GM18858 (cell line): ENCODE measurements at regions not wholly inside any gene's neighbourhood (a gene's known extent, or its start where the extent isn't known, plus 50 kb on each side); places are given as distances from the start of the nearest gene placed in this dataset.
"Not testable (repeated sequence)": the region's sequence is repeated elsewhere in the genome, so short reads cannot be mapped to it uniquely, and the experiment has no call there.

Source experiments
- ATAC-seq: cut with Tn5 transposase; IDR thresholded peaks from one replicate; pipeline ENCODE4 v1.9.1; 2021; ENCODE audit not compliant: unreplicated experiment

DNA sequence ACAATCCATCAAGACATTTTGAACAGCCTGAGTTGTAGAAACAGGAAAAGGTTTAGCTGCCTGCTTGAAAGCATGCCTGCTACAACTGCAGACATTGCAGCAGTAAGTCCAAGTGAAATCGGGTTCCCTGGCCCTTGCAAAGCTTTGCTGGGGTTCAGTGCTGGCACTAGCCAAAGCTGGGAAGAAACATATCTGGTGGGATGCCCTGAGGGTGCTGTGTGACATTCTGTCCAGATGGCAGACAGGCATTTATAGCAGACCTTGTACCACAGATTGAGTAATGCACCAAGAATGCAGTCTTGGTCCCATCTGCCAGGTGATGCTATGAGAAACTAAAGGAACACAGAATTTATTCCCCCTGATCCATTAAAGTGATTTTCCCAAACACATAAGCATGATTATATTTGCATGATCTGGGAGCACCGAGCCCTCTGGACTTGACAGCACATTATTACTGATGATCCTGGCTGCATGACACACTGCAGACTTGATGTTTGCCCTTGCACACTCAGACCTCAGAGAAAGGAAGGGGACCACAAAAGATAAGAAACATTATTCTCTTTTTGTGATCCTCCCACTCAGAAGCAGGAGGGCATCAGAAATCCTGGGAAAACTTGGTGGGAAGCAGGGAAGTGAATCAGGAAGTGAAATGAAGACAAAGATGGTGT lies 223.7 kb upstream of the FAM78B start:
- ATAC-seq: no peak

DNA sequence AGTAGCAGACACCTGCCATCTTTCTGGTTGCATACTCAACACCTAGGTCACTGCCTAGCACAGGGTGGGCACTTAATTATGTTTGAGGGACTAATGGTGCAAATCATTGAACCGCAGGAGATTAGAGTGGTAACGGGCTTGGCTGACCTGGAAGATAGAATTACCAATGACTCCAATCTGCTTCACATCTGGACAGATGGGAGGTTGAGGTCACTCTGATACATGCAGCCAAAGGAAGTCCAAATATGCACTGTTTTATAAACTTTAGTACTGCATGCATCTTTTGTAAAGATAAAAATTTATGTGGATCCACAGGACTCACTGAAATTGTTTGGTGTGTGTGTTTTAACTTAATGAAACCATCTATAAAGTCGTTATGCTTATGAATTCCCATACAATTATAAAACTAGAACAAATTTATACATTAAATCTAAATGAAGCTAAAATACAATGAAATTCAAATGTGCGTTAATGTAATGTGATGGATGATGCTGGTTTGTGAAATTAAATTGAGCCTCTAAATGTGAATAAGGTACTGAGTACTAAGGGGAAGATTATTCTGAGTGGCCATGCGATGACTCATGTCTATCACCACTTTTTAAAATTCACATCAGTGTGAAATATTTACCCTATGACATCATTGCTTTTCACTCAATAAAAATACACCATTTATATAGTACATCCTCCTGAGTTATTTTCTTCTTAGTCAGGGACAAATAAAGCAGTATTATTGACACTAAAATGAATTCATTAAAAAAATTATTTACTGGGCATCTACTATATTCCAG lies 224.7 kb upstream of the FAM78B start:
- no peak for ATAC-seq

DNA sequence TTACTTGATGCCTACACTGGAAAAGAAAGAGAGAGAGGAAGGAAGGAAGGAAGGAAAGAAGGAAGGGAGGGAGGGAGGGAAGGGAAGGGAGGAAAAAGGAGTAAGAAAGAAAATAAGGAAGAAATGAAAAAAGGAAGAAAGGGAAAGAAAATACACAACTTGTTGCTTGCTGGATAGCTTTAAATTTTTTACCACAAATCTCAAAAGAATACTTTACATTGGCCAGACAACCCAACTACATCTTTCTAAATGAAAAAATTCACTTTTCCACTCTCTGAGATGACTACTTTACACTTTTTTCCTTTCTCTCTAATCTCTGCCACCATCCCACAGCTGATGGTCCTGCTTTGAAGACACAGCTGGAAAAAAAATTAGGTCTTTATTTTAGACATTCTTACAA lies 228.9 kb upstream of the FAM78B start:
- no peak for ATAC-seq

DNA sequence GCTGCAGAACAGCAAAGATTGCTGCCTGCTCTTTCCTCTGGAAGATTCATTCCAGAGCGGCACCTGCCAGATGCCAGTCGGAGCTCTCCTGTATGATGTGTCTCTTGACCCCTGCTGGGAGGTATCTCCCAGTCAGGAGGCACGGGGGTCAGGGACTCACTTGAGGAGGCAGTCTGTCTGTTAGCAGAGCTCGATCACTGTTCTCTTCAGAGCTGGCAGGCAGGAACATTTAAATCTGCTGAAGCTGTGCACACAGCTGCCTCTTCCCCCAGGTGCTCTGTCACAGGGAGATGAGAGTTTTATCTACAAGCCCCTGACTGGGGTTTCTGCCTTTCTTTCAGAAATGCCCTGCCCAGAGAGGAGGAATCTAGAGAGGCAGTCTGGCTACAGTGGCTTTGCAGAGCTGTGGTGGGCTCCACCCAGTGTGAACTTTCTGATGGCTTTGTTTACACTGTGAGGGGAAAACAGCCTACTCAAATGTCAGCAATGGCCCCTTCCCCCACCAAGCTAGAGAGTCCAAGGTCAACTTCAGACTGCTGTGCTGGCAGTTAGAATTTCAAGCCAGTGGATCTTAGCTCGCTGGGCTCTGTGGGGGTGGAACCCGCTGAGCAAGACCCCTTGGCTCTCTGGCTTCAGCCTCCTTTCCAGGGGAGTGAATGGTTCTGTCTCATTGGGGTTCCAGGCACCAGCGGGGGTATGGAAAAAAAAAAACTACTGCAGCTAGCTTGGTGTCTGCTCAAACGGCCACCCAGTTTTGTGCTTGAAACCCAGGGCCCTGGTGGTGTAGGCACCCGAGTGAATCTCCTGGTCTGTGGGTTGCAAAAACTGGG lies 242.7 kb upstream of the FAM78B start:
- not testable (repeated sequence) for ATAC-seq

DNA sequence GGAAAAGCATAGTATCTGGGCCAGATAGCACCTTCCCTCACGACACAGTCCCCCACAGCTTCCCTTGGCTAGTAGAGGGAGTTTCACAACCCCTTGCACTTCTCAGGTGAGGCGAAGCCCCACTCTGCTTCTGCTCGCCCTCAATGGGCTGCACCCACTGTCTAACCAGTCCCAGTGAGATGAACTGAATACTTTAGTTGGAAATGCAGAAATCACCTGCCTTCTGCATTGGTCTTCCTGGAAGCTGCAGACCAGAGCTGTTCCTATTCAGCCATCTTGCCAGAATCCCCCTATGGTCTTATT lies 243.2 kb upstream of the FAM78B start:
- no peak for ATAC-seq

DNA sequence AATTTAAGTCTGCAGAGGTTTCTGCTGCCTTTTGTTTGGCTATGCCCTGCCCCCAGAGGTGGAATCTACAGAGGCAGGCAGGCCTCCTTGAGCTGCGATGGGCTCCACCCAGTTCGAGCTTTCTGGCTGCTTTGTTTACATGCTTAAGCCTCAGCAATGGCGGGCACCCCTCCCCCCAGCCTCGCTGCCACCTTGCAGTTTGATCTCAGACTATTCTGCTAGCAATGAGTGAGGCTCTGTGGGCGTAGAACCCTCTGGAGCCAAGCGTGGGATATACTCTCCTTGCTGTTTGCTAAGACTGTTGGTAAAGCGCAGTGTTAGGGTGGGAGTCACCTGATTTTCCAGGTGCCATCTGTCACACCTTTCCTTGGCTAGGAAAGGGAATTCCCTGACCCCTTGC lies 250.0 kb upstream of the FAM78B start:
- ATAC-seq: not testable (repeated sequence)

DNA sequence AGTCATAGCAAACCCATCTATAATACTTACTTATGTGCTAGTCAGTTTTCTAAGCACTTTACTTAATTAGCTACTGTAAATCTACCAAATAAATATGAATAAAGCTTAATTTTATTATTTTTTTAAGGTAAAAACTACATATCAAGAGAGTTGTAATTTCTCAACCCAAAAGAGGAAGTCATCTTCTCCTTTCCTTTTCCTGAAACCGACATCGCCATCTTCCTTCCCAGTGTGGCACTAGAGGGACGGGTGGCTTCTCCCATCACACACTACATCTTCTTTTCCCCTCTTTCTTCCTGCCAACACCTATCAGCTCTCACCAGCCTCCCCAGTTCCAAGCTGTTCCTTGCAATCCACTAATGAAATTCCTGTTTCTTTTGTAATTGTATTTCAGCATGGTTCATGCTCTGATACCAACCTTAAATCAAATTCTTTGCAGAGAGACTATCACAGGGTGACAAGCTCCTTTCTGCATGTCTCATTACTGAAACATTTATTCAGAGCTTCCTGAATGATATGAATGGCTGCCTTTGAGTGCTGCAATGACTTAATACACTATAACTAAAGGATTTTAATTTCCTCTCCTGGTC lies 251.6 kb upstream of the FAM78B start:
- ATAC-seq: no peak

DNA sequence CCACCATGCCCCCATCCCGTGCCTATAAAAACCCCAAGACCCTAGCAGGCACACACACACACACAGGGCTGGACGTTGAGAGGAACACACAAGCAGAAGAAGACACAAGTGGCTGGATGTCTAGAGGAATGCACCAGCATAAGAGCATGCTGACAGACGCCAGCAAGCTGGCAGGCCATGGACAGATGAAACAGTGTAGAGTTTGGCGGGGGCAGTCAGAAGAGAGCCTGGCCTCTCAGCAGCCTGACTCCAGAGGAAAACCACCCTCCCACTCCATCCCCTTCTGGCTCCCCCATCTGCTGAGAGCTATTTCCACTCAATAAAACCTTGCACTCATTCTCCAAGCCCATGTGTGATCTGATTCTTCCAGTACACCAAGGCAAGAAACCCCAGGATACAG lies 255.8 kb upstream of the FAM78B start:
- not testable (repeated sequence) for ATAC-seq

DNA sequence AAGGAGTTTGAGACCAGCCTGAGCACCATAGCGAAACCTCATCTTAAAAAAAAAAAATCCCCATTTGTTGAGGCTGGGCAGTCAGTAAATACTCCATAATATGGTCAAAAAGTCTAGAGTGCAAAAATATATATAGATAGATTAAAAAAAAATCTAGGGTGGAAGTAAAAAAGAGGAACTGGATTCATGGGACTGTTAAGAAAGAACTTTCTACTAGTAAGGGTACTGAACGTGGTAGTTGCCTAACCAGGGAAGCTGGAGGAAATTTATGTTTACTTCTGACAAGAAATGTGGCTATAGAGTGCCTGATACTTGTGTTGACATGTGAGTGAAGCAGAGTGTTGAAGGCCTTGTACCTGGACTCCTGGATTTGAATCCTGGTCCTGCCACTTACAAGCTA lies 265.9 kb upstream of the FAM78B start:
- ATAC-seq: no peak

DNA sequence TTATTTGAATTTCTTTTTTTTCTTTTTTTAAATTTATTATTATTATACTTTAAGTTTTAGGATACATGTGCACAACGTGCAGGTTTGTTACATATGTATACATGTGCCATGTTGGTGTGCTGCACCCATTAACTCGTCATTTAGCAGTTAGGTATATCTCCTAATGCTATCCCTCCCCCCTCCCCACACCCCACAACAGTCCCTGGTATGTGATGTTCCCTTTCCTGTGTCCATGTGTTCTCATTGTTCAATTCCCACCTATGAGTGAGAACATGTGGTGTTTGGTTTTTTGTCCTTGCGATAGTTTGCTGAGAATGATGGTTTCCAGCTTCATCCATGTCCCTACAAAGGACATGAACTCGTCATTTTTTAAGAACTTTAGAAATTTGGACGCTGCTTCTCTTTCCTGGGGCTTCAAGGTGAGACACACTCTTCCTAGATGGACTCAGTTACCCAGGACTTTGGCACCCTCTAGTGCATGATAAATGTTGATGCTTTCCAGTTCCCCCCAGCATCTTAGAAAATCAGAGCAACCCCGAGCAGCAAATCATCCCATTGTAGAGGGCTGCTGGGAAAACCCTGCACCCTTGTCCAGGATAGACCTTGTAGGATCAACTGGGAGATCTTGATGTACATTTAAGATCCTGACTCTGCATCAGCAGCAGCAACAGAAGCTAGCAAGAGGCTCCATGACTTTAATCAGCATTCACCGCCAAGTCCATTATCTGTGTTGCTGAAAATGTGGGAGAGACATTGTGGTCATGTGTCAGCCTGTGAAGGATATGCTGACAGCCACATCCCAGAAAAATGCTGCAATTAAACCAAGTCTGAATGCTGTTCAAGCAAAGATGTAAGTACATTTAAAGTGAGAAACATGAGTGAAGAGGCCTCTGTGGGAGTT lies 266.9 kb upstream of the FAM78B start:
- ATAC-seq: not testable (repeated sequence)

DNA sequence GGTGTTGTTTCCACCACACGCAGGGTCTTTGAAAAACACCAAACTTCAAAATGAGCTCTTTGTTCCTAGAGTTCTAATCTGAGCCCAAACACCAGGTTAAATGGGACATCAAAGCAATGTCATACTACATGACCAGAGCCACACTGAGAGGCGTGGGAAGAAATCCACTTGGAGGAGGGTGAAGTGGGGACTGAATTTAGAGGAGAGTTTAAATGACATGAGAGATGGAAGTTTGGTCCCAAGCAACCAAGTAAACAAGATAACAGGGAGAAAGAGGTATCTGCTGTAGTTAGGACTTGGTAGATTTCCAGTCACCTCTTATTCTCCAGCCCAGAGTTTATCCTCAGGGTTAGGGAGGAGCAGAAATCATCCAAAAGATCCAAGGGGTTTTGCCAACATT lies 290.9 kb upstream of the FAM78B start:
- ATAC-seq: no peak

DNA sequence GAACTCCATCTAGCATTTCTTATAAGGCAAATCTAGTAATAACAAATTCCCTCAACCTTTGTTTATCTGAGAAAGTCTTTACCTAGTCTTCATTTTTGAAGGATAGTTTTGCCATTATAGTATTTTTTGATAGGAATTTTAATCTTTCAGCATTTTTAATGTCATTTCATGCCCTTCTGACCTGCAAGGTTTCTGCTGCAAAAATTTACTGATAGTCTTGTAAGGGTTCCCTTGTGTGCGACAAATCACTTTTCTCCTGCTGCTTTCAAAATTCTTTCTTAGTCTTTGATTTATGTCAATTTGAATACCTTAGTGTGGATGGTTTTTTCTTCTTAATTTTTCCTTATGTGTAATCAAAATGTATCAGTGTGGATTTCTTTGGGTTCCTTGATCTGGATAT lies 297.5 kb upstream of the FAM78B start:
- ATAC-seq: no peak

DNA sequence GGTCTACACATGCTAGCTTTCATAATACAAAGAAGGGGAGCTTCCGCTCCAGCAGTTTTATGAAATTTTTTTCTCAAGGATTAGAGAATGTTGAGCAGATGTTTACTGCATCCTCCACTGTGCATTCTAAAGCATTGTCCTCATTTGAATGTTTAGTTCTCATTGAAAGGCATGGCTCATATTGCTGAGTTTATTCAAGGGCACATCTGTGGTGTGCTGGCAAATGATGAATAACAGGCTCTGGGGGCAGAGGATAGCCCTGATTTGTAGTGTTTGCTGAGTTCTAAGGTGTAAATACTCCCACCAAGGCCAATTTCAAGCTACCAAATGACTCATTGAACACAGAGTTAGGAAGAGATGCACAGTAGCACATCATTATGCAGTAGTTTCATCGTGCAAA lies 303.2 kb upstream of the FAM78B start:
- ATAC-seq: no peak

DNA sequence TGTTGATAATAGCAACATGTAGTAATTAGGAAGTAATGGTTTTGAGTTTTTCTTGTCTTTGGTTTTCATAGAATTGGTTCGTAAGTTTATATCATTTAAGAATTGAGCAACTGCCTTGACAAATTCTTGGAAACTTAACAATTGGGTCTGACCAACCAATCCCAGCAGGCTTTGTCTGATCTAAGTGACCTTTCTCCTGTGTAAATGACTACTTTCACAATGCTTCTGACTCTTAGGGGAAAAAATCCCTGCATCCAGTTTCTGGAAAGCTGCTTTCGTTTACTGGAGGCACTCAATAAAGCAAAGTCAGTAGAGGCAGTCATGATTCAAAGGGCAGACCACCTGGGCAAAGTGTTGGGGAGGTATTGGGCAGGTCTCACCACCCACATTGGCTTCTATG lies 303.6 kb upstream of the FAM78B start:
- ATAC-seq: no peak

DNA sequence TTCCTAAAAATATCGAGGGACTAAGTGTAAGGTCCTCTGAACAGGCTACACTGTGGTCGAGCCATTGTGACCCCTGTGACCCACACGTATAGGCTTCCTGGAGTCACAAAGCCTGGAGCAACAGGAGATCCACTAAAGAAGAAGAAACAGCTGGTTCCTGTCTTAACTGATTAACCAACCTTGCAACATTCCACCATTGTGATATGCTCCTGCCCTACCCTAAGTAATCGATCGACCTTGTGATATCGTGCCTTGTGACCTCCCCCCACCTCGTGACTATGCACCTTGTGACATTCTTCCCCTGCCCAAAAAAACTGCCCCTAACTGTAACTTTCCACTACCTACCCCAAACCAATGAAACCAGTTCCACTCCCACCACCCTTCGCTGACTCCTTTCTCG lies 304.6 kb upstream of the FAM78B start:
- ATAC-seq: no peak

DNA sequence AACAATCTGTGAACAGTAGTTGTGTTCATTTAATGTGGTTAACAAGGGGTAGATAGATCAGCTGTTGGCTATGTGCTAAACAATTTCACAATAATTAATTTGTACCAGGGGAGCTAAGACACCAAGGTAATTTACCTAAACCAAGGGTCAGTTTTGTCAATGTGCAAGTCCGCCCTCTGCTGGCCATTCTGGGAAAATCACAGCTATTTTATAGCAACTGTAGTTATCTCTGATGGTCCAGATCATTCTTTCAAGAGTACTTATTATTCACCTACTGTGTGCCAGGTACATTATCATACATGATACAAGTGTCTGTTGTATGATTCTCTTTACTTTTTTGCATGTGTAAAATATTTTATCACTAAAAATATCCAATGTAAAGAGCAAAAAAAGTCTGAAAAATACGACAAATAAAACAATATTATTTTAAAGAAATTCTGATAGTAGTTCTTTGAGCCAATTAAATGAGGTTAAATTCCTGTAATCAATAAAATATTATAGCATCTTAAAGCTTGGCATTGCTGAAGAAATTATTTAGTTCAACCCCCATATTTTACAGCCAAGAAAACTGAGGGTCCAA lies 312.3 kb upstream of the FAM78B start:
- peak; percentile 68 for ATAC-seq

DNA sequence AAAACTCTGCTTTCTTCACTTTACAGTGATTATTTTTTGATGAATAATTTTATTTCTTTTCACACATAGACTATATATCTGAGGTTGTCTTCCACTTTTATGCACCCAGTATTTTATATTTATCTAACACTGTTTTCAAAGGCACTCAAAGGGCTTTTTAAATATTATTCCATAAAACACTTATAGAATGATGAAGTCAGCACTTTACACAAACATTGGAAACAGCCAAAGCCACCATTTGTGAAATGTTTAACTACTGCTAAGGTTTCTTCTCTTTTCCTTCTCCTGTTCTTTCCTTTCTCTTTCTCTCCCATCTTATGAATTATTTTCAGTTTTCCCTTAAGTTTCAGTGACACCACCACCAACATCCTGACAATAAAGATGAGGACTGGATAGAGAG lies 317.7 kb upstream of the FAM78B start:
- ATAC-seq: no peak

DNA sequence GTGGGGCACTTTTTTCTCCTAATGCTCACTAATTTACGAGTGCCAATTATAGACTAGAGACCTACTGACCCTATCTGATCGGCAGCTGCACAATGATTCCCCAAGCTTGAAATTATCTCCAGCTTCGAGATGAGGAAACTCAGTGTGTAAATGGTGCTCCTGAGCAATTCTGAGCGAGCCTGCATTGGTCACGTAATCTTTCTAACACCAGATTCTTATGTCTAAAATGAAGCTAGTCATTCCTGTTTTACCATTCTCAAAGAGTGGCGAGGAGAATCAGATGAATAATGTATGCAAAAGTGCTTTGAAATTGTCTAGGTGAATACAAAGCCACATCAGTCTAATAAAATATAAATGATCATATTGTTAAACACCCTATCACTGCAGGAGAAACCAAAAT lies 318.1 kb upstream of the FAM78B start:
- ATAC-seq: no peak

DNA sequence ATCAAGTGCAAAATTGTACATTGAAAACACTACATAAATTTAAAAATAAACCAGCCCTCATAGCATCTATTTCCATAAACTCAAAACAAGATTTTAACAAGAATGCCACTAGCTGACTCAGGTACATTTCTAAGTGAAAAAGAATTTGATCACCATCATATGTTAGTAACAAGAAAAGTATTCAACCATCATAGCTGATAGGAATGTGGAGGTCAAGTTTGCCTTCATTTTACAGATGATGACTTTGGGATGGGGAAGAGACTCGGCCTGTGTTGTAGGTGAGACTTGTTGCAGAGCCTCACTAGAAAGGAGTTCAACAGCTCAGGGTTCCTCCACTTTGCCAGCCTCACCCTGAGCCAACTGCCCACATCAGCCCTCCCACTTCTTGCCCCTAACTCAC lies 318.8 kb upstream of the FAM78B start:
- no peak for ATAC-seq

DNA sequence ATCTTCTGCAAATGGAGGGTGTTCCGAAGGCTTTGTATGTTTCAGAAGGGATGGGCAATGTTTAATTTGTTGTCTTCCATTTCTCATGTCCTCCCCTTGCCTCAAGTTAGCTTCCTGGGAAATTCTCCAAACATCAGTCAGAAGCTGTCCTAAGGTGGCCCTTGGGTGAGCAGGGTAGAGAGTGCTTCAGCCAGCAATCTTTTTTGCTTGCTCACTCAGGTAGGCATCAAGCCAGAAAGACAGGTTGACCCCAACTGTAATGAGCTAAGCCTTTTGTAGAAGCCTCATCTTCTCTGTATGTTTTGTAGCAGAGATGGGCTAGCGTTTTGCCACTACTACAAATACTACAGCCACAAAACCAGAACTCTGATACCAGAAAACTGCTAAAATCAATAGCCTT lies 321.5 kb upstream of the FAM78B start:
- ATAC-seq: no peak

DNA sequence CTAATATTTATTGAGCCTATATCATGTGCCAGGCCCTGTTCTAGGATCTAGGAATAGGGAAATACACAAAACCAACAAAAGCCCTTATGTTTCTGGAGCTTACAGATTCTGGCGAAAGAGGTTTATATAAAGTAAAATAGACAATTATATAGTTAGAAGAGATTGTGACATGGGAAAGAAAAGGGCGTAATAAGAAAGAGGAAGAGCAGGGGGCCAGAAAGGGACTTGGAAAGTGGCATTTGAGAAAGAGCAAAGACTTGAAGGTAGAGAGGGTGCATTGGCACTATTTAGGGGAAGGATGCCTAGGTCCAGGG lies 322.5 kb upstream of the FAM78B start:
- no peak for ATAC-seq
